Lower leg skin (tissue), 4 donors: ENCODE measurements at regions not wholly inside any gene's neighbourhood (a gene's known extent, or its start where the extent isn't known, plus 50 kb on each side); places are given as distances from the start of the nearest gene placed in this dataset.

Source experiments
- DNase-seq, 2 donors: peaks; one replicate each; pipeline ENCODE4 v3.0.0-alpha.2; 2019; ENCODE audit warnings: low spot score in 2 of 2
- H3K4me3 ChIP-seq: fragments of 200-600 bp; sonication (generic); 2 replicates; pipeline ENCODE4 v1.5.1; 2017; ENCODE audit warnings: mild to moderate bottlenecking, low read depth; ENCODE audit not compliant: poor library complexity, severe bottlenecking
- CTCF ChIP-seq, 3 donors: fragments of 450-650 bp; IDR thresholded peaks; one replicate each; pipeline ENCODE4 v1.5.1; 2016; ENCODE audit warnings: antibody characterized with exemption in 3 of 3, mild to moderate bottlenecking in 3 of 3, moderate library complexity in 2 of 3
- POLR2A ChIP-seq, 2 donors: fragments of 450-650 bp; IDR thresholded peaks; one replicate each; pipeline ENCODE4 v1.6.1; 2016 to 2017; ENCODE audit warnings: antibody characterized with exemption in 2 of 2, mild to moderate bottlenecking in 1 of 2, moderate library complexity in 1 of 2
- WGBS, 2 donors: methylation state at CpG; one replicate each; pipeline ENCODE4 v1.1.5; 2018; 5-methylcytosine and 5-hydroxymethylcytosine counted together
- intact Hi-C: fragments of 100-400 bp; cut with DNase I; formaldehyde crosslinking; loops from one replicate; pipeline ENCODE4 v1.15.0; 2023; ENCODE audit warnings: low total_unique reads

DNA sequence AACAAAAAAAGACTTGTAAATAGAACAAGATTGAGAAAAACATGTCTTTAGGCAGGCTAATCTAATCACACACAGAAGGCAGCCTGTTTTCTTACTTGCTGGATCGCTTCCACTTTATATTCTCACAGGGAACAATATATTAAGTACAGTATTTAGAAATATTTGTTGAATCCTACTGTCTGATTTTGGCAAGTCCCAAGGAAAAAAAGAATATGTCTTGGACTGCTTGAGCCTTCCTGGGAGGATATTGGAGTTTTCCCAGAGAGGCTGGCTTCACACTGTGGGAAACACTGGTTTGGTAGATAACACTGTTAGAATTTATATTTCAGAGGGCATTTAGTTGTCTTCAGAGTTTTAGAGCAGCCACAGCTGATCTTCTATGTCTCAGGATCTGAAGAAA lies 229.7 kb downstream of the PRL start:
- no peak overlapping the region for H3K4me3 ChIP-seq
- WGBS, 2 donors: 36 to 52% methylated on average over 1 of the region's 1 CpG
- TF ChIP-seq POLR2A (IDR thresholded peaks at IDR 0.05): no peak
- TF ChIP-seq CTCF (IDR thresholded peaks at IDR 0.05): no peak
- no peak for DNase-seq
- intact Hi-C loops: no loop called here

DNA sequence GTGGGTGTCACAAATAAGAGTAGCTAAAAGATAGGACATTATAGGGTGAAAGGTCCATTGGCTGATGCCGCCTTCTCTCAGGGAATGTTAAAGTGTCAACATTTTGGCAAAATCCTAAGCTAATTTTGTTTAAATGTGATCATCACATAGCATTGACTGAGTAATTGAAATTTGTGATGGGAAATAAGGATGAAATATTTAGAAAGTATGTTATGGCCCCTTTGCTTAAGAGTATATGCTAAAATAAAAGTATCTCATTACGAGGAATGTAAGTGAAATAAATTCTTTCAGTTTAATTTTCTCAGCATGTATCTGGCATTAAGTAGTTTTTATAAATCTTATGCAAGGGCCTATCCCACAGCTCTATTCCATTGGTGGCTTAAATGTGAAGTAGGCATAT lies 229.2 kb downstream of the PRL start:
- 84 to 91% methylated on average over 2 of the region's 2 CpGs for WGBS, 2 donors
- TF ChIP-seq POLR2A (IDR thresholded peaks at IDR 0.05) (no peak), CTCF (IDR thresholded peaks at IDR 0.05) (no peak)
- intact Hi-C loops: no loop called here
- no peak for DNase-seq
- H3K4me3 ChIP-seq: no peak overlapping the region

- no peak for DNase-seq
- TF ChIP-seq CTCF (IDR thresholded peaks at IDR 0.05): no peak
- no peak for TF ChIP-seq POLR2A (IDR thresholded peaks at IDR 0.05)
- 86 to 88% methylated on average over 4 of the region's 4 CpGs for WGBS, 2 donors
- H3K4me3 ChIP-seq: no peak overlapping the region
- intact Hi-C loops: no loop called here
Observed at GRCh38 chr6:22068561-22069305, 228.1 kb downstream of the PRL start.

- DNase-seq: no peak
- no peak for TF ChIP-seq POLR2A (IDR thresholded peaks at IDR 0.05)
- TF ChIP-seq CTCF (IDR thresholded peaks at IDR 0.05): no peak
- intact Hi-C loops: no loop called here
- 71 to 73% methylated on average over 3 of the region's 3 CpGs for WGBS, 2 donors
- no peak overlapping the region for H3K4me3 ChIP-seq
Observed at GRCh38 chr6:22069306-22069800, 227.5 kb downstream of the PRL start.

DNA sequence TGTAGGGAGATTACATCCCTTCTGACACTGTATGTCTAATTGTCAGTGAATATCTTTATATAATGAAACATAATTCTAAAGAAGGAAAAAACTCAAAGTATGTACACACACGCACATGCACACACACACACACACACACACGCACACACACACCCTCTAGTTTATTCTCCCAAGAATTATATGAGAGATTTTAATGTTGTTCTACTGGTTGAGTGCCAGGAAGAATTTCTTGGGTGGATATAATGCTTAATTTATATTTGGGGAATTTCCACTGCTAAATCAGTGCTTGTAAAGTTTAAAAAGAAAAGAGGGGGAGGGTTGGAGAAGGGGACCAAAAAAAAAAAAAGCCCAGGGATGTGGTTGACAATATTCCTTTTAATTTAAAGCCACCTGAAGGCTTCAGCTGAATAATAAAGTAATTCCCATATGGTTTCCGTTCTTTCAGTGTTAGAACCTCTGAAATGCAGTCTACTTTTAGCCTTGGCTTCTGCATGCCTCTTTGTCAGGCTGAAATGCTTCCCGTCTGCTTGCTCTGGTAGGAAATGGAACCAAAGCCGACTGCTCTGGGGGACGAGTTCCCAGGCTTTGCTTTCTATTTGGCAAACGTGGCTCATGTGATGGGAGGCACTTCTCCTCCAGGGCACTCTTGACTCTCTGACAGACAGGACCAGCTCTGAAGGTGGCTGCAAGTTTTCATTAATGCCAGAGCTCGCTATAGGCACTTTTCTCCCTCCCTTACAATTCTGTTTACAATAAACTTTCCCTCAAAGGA lies 225.4 kb downstream of the PRL start:
- no peak for DNase-seq
- no peak for TF ChIP-seq POLR2A (IDR thresholded peaks at IDR 0.05)
- TF ChIP-seq CTCF (IDR thresholded peaks at IDR 0.05): no peak
- no peak overlapping the region for H3K4me3 ChIP-seq
- WGBS, 2 donors: 16 to 25% methylated on average over 8 of the region's 8 CpGs
- intact Hi-C loops: no loop called here
